ENCODE measurements at regions not wholly inside any gene's neighbourhood (a gene's known extent, or its start where the extent isn't known, plus 50 kb on each side); places are given as distances from the start of the nearest gene placed in this dataset.
"Not testable (repeated sequence)": the region's sequence is repeated elsewhere in the genome, so short reads cannot be mapped to it uniquely, and the experiment has no call there.

GRCh38 chr14:105681606-105682185 lies 155.3 kb downstream of the TMEM121 start:
- ATAC-seq (ENCODE audit: poor library complexity); intact Hi-C loops (cut with DNase I); DNase-seq: not testable (repeated sequence)

GRCh38 chr14:105682442-105682841 lies 156.1 kb downstream of the TMEM121 start:
- DNase-seq; ATAC-seq (ENCODE audit: poor library complexity); intact Hi-C loops (cut with DNase I): not testable (repeated sequence)

GRCh38 chr14:105682956-105683570 lies 156.7 kb downstream of the TMEM121 start:
- ATAC-seq (ENCODE audit: poor library complexity): no peak
- no peak for DNase-seq
- intact Hi-C loops (cut with DNase I): no loop called here

- DNase-seq; intact Hi-C loops (cut with DNase I); ATAC-seq (ENCODE audit: poor library complexity): not testable (repeated sequence)
Observed at GRCh38 chr14:105684056-105684455, 157.7 kb downstream of the TMEM121 start.

GRCh38 chr14:105684597-105684996 lies 158.2 kb downstream of the TMEM121 start:
- intact Hi-C loops (cut with DNase I); ATAC-seq (ENCODE audit: poor library complexity); DNase-seq: not testable (repeated sequence)

- DNase-seq: no peak
- no peak for ATAC-seq (ENCODE audit: poor library complexity)
- intact Hi-C loops (cut with DNase I): no loop called here
Observed at GRCh38 chr14:105685003-105685402, 158.6 kb downstream of the TMEM121 start.

GRCh38 chr14:105685605-105686004 lies 159.2 kb downstream of the TMEM121 start:
- intact Hi-C loops (cut with DNase I); ATAC-seq (ENCODE audit: poor library complexity); DNase-seq: not testable (repeated sequence)

GRCh38 chr14:105686050-105686449 lies 159.7 kb downstream of the TMEM121 start:
- ATAC-seq (ENCODE audit: poor library complexity); DNase-seq; intact Hi-C loops (cut with DNase I): not testable (repeated sequence)

- ATAC-seq (ENCODE audit: poor library complexity); intact Hi-C loops (cut with DNase I); DNase-seq: not testable (repeated sequence)
Observed at GRCh38 chr14:105686462-105687170, 160.2 kb downstream of the TMEM121 start.

- ATAC-seq (ENCODE audit: poor library complexity); DNase-seq; intact Hi-C loops (cut with DNase I): not testable (repeated sequence)
Observed at GRCh38 chr14:105687171-105688022, 161.0 kb downstream of the TMEM121 start.

- intact Hi-C loops (cut with DNase I); ATAC-seq (ENCODE audit: poor library complexity); DNase-seq: not testable (repeated sequence)
Observed at GRCh38 chr14:105688023-105688351, 161.6 kb downstream of the TMEM121 start.

GRCh38 chr14:105688664-105689221 lies 162.4 kb downstream of the TMEM121 start:
- intact Hi-C loops (cut with DNase I); DNase-seq; ATAC-seq (ENCODE audit: poor library complexity): not testable (repeated sequence)

- intact Hi-C loops (cut with DNase I): no loop called here
- no peak for ATAC-seq (ENCODE audit: poor library complexity)
Observed at GRCh38 chr14:105689722-105690121, 163.3 kb downstream of the TMEM121 start.

GRCh38 chr14:105690671-105691070 lies 164.3 kb downstream of the TMEM121 start:
- ATAC-seq (ENCODE audit: poor library complexity) (no peak), DNase-seq (no peak)
- intact Hi-C loops (cut with DNase I): no loop called here

More at GRCh38 chr14:105689722-105690121, 163.3 kb downstream of the TMEM121 start:
- DNase-seq: no peak

- DNase-seq; ATAC-seq (ENCODE audit: poor library complexity); intact Hi-C loops (cut with DNase I): not testable (repeated sequence)
Observed at GRCh38 chr14:105691321-105692109, 165.1 kb downstream of the TMEM121 start.

- DNase-seq; intact Hi-C loops (cut with DNase I); ATAC-seq (ENCODE audit: poor library complexity): not testable (repeated sequence)
Observed at GRCh38 chr14:105692110-105692685, 165.8 kb downstream of the TMEM121 start.

- intact Hi-C loops (cut with DNase I): no loop called here
- no peak for DNase-seq
- ATAC-seq (ENCODE audit: poor library complexity): no peak
Observed at GRCh38 chr14:105694961-105695360, 168.6 kb downstream of the TMEM121 start.

Measured in Right ventricle myocardium superior (tissue), 1 donor.